ENCODE measurements at regions not wholly inside any gene's neighbourhood (a gene's known extent, or its start where the extent isn't known, plus 50 kb on each side); places are given as distances from the start of the nearest gene placed in this dataset.

- TF ChIP-seq CTCF (conservative IDR thresholded peaks at IDR 0.05; ENCODE audit: low read depth, low read length) = no peak
- TF ChIP-seq POLR2A (IDR thresholded peaks at IDR 0.05; ENCODE audit: low read depth, low read length) = no peak
- TF ChIP-seq FOS (IDR thresholded peaks at IDR 0.05; ENCODE audit: low read depth, low read length) = no peak
- TF ChIP-seq SMC3 (IDR thresholded peaks at IDR 0.05; ENCODE audit: low read depth, low read length) = no peak
- no peak for TF ChIP-seq RCOR1 (IDR thresholded peaks at IDR 0.05; ENCODE audit: insufficient replicate concordance, low read length)
- TF ChIP-seq RFX5 (IDR thresholded peaks at IDR 0.05; ENCODE audit: low read depth, low read length) = no peak
These were observed 91.5 kb upstream of the ZNF507 start for GRCh38 chr19:32253683-32254508.

All from IMR-90 (cell line).